KMS-11 (cell line): ENCODE measurements at regions not wholly inside any gene's neighbourhood (a gene's known extent, or its start where the extent isn't known, plus 50 kb on each side); places are given as distances from the start of the nearest gene placed in this dataset.
"Not testable (repeated sequence)": the region's sequence is repeated elsewhere in the genome, so short reads cannot be mapped to it uniquely, and the experiment has no call there.

Source experiments
- H2AFZ ChIP-seq: fragments of 200-600 bp; sonication (generic); 2 replicates; pipeline ENCODE4 v1.6.1; 2016; ENCODE audit warnings: antibody characterized with exemption, mixed run types, low read depth
- H3K27ac ChIP-seq: fragments of 200-600 bp; sonication (generic); 2 replicates; pipeline ENCODE4 v1.6.1; 2016; ENCODE audit warnings: mild to moderate bottlenecking, mixed run types
- H3K27me3 ChIP-seq: fragments of 200-600 bp; sonication (generic); 2 replicates; pipeline ENCODE4 v1.6.1; 2017; ENCODE audit warnings: mild to moderate bottlenecking, low read depth, mixed run types, moderate library complexity; ENCODE audit not compliant: insufficient read depth
- H3K36me3 ChIP-seq: fragments of 200-600 bp; sonication (generic); 2 replicates; pipeline ENCODE4 v1.6.1; 2017; ENCODE audit warnings: mild to moderate bottlenecking, mixed run types; ENCODE audit not compliant: insufficient read depth
- H3K4me1 ChIP-seq: fragments of 200-600 bp; sonication (generic); 2 replicates; pipeline ENCODE4 v1.6.1; 2016; ENCODE audit warnings: mild to moderate bottlenecking, low read depth, mixed run types; ENCODE audit not compliant: poor library complexity, severe bottlenecking
- H3K4me2 ChIP-seq: fragments of 200-600 bp; sonication (generic); 2 replicates; pipeline ENCODE4 v1.7.0; 2016; ENCODE audit warnings: mild to moderate bottlenecking, mixed run types
- H3K4me3 ChIP-seq: fragments of 200-600 bp; sonication (generic); IDR thresholded peaks from 2 replicates; pipeline ENCODE4 v1.6.1; 2017; ENCODE audit warnings: low read depth, low read length, mixed read lengths; ENCODE audit not compliant: insufficient read depth
- H3K79me2 ChIP-seq: fragments of 200-600 bp; sonication (generic); 2 replicates; pipeline ENCODE4 v1.6.1; 2016; ENCODE audit warnings: low read depth, mixed run types; ENCODE audit not compliant: insufficient read depth
- H3K9ac ChIP-seq: fragments of 200-600 bp; sonication (generic); 2 replicates; pipeline ENCODE4 v1.6.1; 2016; ENCODE audit warnings: mild to moderate bottlenecking, mixed run types
- H4K20me1 ChIP-seq: fragments of 200-600 bp; sonication (generic); 2 replicates; pipeline ENCODE4 v1.6.1; 2016; ENCODE audit warnings: mild to moderate bottlenecking, mixed run types; ENCODE audit not compliant: insufficient read depth
- TF ChIP-seq, protein P1 (sequence below): fragments of 200-600 bp; sonication (generic); conservative IDR thresholded peaks from 2 replicates; pipeline ENCODE4 v1.6.1; 2017; ENCODE audit warnings: low read depth, mild to moderate bottlenecking, antibody characterized with exemption, low read length, moderate library complexity, mixed read lengths

DNA sequence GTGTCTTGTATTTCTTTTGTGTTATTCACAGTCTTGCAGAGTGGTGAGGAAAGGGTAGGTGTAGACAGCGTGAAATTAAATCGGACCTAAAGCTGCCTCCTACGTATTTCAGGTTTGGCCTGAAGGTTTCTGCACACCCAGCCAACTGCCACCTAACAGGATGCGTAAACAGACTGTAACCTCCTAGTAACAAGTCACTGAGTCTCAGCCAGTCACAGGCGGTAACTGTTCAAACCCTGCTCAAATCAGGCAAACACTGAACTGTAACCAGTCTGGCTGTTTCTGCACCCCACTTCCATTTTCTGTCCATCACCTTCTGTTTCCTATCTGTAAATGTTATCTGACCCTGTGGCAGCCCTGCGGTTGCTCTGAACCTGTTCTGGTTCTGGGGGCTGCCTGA, 87.1 kb downstream of the ADAMTS15 start:
- TF ChIP-seq, protein P1, sequence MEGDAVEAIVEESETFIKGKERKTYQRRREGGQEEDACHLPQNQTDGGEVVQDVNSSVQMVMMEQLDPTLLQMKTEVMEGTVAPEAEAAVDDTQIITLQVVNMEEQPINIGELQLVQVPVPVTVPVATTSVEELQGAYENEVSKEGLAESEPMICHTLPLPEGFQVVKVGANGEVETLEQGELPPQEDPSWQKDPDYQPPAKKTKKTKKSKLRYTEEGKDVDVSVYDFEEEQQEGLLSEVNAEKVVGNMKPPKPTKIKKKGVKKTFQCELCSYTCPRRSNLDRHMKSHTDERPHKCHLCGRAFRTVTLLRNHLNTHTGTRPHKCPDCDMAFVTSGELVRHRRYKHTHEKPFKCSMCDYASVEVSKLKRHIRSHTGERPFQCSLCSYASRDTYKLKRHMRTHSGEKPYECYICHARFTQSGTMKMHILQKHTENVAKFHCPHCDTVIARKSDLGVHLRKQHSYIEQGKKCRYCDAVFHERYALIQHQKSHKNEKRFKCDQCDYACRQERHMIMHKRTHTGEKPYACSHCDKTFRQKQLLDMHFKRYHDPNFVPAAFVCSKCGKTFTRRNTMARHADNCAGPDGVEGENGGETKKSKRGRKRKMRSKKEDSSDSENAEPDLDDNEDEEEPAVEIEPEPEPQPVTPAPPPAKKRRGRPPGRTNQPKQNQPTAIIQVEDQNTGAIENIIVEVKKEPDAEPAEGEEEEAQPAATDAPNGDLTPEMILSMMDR: no peak
- Histone ChIP-seq H3K36me3 (no peaks in the 10 kb centered on the region), H3K79me2 (no peaks in the 10 kb centered on the region), H3K27ac (no peak overlapping the region), H3K4me2 (no peak overlapping the region), H4K20me1 (no peaks in the 10 kb centered on the region), H3K4me1 (no peaks in the 10 kb centered on the region), H3K9ac (no peak overlapping the region), H3K4me3 (no peak overlapping the region), H3K27me3 (no peaks in the 10 kb centered on the region), H2AFZ (no peak overlapping the region)

DNA sequence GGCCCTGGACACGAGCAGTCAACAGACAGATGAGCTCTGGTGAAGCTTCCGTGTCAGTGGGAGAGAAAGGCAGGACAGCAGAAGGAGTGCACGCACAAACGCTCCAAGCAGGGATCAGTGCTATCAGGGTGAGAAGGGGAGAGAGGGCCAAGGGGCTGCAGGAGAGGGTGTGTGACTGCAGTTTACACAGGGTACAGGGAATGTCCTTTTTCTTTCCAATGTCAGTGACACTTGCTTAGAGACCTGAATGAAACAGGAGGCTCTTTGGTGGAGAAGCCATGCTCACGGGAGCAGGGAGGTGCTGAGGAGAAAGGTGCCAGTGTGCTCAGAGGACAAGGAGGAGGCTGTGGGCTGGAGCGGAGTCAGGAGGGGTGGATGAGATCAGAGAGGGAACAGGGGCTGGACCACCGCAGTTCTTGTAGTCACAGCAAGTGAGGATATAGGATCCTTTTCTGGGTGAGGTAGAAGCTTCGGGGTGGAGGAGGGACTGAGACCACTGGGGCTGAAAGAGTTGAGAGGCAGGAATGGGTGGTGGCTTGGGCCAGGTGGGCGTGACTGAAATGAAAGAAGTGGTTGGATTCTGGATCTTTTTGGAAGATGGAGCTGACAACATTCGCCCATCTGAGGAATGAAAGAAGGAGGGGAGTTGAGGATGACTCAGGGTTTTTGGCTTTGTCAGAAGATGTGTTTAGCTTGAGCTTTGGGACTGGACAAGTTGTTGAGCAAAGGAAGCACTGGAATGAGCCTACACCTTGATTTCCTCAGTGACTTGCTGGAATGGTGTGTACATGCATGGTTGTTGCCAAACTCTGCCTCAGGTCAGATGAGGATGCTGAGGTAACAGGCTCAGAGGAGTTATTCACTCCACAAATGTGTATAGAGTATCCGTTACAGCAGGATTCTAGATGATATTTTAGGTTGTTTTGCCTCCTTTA, 87.9 kb downstream of the ADAMTS15 start:
- Histone ChIP-seq H3K4me3 (no peak overlapping the region), H2AFZ (no peak overlapping the region), H3K27ac (no peak overlapping the region), H3K36me3 (no peaks in the 10 kb centered on the region), H3K4me2 (no peak overlapping the region), H3K79me2 (no peaks in the 10 kb centered on the region), H4K20me1 (no peaks in the 10 kb centered on the region), H3K9ac (no peak overlapping the region), H3K27me3 (no peaks in the 10 kb centered on the region), H3K4me1 (no peaks in the 10 kb centered on the region)
- TF ChIP-seq, protein P1: no peak

DNA sequence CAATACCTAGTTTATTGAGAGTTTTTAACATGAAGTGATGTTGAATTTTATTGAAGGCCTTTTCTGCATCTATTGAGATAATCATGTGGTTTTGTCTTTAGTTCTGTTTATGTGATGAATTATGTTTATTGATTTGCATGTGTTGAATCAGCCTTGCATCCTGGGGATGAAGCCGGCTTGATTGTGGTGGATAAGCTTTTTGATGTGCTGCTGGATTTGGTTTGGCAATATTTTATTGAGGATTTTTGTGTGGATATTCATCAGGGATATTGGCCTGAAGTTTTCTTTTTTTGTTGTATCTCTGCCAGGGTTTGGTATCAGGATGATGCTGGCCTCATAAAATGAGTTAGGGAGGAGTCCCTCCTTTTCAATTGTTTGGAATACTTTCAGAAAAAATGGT, 91.2 kb downstream of the ADAMTS15 start:
- H3K4me1 ChIP-seq, H2AFZ ChIP-seq, H3K27ac ChIP-seq, H3K27me3 ChIP-seq, H3K4me3 ChIP-seq, H4K20me1 ChIP-seq, H3K4me2 ChIP-seq, H3K9ac ChIP-seq, H3K79me2 ChIP-seq, H3K36me3 ChIP-seq: not testable (repeated sequence)

DNA sequence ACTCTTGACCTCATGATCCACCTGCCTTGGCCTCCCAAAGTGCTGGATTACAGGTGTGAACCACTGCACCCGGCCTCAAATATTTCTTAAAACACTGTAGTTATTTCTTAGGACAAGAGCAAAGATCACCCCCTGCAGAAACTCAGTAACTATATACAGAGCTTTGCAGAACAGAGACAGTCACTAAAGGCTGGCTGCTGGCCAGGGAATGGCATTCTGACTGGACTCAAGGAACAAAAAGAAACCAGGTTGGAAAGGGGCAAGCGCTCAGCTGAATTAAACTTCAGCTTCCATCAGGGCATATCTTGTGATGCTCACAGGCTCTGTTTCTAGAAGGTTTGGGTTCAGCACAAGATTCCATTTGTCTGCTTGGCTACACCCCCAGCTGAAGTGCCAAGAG, 95.8 kb downstream of the ADAMTS15 start:
- Histone ChIP-seq H3K4me1 (no peaks in the 10 kb centered on the region), H3K79me2 (no peaks in the 10 kb centered on the region), H3K4me3 (no peak overlapping the region), H3K9ac (no peak overlapping the region), H3K27me3 (no peaks in the 10 kb centered on the region), H2AFZ (no peak overlapping the region), H4K20me1 (no peaks in the 10 kb centered on the region), H3K36me3 (no peaks in the 10 kb centered on the region), H3K27ac (no peak overlapping the region), H3K4me2 (no peak overlapping the region)
- TF ChIP-seq, protein P1: no peak

DNA sequence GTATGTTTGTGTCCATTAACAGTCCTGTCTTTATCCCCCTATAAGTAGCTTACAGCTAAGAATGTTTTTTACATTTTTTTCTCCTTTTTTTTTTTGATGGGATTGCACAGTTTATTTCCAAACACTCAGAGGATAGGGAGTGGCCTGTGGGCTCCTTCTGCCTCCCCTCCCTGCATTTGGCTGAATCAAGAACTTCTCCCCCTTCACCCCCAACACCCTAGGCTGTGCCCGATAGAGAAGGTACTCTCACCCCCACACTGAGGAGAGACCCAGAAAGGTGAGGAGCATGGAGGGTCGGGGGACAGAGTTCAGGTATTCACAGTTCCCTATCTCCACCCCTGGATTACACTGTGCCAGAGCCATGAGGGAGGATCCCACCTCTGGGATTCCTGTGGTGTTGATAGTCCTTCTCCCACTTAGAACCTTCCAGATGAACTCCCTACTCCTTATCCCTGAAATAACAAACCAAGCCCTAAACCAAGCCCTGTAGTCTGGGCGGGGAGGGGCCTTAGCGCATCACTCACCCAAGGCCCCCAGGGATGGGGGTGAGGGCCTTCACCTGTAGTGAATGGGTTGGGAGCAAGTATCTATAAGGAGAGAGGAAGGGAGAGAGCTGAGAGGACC, 97.1 kb downstream of the ADAMTS15 start:
- Histone ChIP-seq H4K20me1 (no peaks in the 10 kb centered on the region), H3K27ac (no peak overlapping the region)

More for the DNA sequence above, 97.1 kb downstream of the ADAMTS15 start:
- Histone ChIP-seq H2AFZ (no peak overlapping the region), H3K9ac (no peak overlapping the region), H3K4me3 (no peak overlapping the region), H3K4me2 (no peak overlapping the region), H3K4me1 (no peaks in the 10 kb centered on the region), H3K36me3 (no peaks in the 10 kb centered on the region), H3K27me3 (no peaks in the 10 kb centered on the region), H3K79me2 (no peaks in the 10 kb centered on the region)
- TF ChIP-seq, protein P1: no peak
